Calu3 (cell line): ENCODE measurements at regions not wholly inside any gene's neighbourhood (a gene's known extent, or its start where the extent isn't known, plus 50 kb on each side); places are given as distances from the start of the nearest gene placed in this dataset.

Experiments used
- BruUV-seq: library from RNA; stranded (reverse); fragments of 400-500 nt; replicated peaks from 2 replicates; lab custom pipeline; 2021; lab: Mats Ljungman, UMichigan
- CTCF ChIA-PET: fragments of 300-600 bp; sonication (Branson Sonifier 250); formaldehyde crosslinking; loops from one replicate; lab custom pipeline; 2022; ENCODE audit warnings: antibody characterized with exemption; lab: Charles Lee
- DNase-seq: peaks from one replicate; pipeline ENCODE4 v3.0.0; 2022
- H3K27ac Mint-ChIP-seq: one replicate; pipeline ENCODE4 v1.8.0; 2022; ENCODE audit warnings: mixed read lengths; ENCODE audit not compliant: unreplicated experiment
- H3K27me3 Mint-ChIP-seq: one replicate; pipeline ENCODE4 v1.8.0; 2022; ENCODE audit warnings: mixed read lengths; ENCODE audit not compliant: unreplicated experiment
- H3K36me3 Mint-ChIP-seq: one replicate; pipeline ENCODE4 v1.8.0; 2022; ENCODE audit warnings: mild to moderate bottlenecking, moderate library complexity, mixed read lengths; ENCODE audit not compliant: insufficient read depth, unreplicated experiment
- H3K4me1 Mint-ChIP-seq: one replicate; pipeline ENCODE4 v1.8.0; 2022; ENCODE audit warnings: mild to moderate bottlenecking, low read depth, mixed read lengths; ENCODE audit not compliant: unreplicated experiment
- H3K4me3 Mint-ChIP-seq: one replicate; pipeline ENCODE4 v1.8.0; 2022; ENCODE audit warnings: mild to moderate bottlenecking, low read depth, moderate library complexity, mixed read lengths; ENCODE audit not compliant: unreplicated experiment
- H3K9me3 Mint-ChIP-seq: one replicate; pipeline ENCODE4 v1.8.0; 2022; ENCODE audit warnings: low read depth, mixed read lengths; ENCODE audit not compliant: unreplicated experiment
- intact Hi-C: fragments of 100-400 bp; cut with micrococcal nuclease; formaldehyde crosslinking; loops from one replicate; pipeline ENCODE4 v1.10.0; 2022; ENCODE audit not compliant: unreplicated experiment
- TF ChIP-seq, protein P1 (sequence below): fragments of 200-600 bp; IDR thresholded peaks from one replicate; pipeline ENCODE4 v1.8.0; 2022; ENCODE audit warnings: antibody characterized with exemption; ENCODE audit not compliant: unreplicated experiment

DNA sequence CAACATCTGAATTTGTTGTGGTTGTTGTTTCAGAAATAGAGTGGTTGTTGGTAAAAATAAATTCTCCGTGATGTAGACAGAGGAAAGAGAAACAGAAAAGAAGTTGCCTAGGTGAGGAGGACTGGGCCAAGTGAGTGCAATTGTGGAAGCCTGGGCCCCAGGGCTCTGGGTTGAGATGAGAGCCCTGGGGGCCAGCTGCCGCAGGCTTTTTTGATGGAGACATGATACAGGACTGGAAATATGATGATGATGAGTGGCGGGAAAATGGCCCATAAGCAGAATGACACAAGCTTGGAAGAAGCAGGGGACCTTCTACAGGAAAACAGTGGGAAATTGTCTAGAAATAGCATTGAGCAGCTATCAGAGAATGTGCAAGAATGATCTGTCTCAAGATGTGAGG lies 181.8 kb downstream of the TDRD15 start:
- H3K4me1 Mint-ChIP-seq = no peaks in the 10 kb centered on the region
- intact Hi-C loops = no loop called here
- CTCF ChIA-PET = no interaction called here
- H3K4me3 Mint-ChIP-seq = no peak overlapping the region
- H3K27me3 Mint-ChIP-seq = no peaks in the 10 kb centered on the region
- H3K27ac Mint-ChIP-seq = no peak overlapping the region
- H3K36me3 Mint-ChIP-seq = no peaks in the 10 kb centered on the region
- DNase-seq = no peak
- BruUV-seq = no TSS peak
- TF ChIP-seq, protein P1, sequence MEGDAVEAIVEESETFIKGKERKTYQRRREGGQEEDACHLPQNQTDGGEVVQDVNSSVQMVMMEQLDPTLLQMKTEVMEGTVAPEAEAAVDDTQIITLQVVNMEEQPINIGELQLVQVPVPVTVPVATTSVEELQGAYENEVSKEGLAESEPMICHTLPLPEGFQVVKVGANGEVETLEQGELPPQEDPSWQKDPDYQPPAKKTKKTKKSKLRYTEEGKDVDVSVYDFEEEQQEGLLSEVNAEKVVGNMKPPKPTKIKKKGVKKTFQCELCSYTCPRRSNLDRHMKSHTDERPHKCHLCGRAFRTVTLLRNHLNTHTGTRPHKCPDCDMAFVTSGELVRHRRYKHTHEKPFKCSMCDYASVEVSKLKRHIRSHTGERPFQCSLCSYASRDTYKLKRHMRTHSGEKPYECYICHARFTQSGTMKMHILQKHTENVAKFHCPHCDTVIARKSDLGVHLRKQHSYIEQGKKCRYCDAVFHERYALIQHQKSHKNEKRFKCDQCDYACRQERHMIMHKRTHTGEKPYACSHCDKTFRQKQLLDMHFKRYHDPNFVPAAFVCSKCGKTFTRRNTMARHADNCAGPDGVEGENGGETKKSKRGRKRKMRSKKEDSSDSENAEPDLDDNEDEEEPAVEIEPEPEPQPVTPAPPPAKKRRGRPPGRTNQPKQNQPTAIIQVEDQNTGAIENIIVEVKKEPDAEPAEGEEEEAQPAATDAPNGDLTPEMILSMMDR = no peak
- no peaks in the 10 kb centered on the region for H3K9me3 Mint-ChIP-seq

DNA sequence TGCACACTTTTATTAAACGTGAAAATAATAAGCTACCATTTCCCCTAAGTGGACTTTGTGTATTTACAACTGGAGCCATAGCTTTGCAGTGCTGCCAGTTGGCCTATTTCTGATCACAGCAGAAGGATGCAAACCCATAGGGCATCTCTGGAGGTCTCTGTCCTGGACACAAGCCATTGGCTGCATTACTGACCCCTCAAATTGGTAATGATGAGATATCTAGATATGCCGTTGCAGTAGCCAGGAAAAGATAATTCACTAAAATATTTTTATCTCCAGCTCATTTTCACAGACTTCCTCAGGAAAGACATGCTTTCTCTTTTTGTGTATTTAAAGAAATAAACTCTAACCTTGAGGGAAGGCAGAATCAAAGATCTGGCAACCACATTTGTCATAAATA lies 182.5 kb downstream of the TDRD15 start:
- CTCF ChIA-PET = no interaction called here
- H3K27me3 Mint-ChIP-seq = no peaks in the 10 kb centered on the region
- H3K4me3 Mint-ChIP-seq = no peak overlapping the region
- intact Hi-C loops = no loop called here
- H3K36me3 Mint-ChIP-seq = no peaks in the 10 kb centered on the region
- TF ChIP-seq, protein P1 = no peak
- no peak overlapping the region for H3K27ac Mint-ChIP-seq
- DNase-seq = no peak
- no TSS peak for BruUV-seq
- no peaks in the 10 kb centered on the region for H3K4me1 Mint-ChIP-seq
- H3K9me3 Mint-ChIP-seq = no peaks in the 10 kb centered on the region

DNA sequence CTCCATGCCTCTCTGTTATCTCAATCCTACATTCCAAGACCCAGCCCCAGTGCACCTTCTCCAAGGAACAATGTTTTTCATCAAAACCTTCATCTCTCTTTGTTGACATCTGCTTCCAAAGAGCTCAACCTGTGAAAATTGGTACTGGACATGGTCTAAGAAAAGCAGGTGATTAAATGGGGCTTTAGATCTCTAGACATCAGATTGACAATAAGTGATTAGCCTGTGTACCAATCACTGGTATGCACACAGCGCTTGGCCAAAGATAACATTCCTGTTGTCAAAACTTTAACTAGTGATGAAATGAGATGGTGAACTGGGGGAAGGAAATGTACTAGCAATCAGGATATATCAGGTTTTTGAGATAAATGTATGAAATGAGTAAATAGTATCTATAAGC lies 183.3 kb downstream of the TDRD15 start:
- intact Hi-C loops = no loop called here
- BruUV-seq = no TSS peak
- Mint-ChIP-seq H3K9me3 (no peaks in the 10 kb centered on the region), H3K27ac (no peak overlapping the region), H3K36me3 (no peaks in the 10 kb centered on the region), H3K27me3 (no peaks in the 10 kb centered on the region), H3K4me1 (no peaks in the 10 kb centered on the region), H3K4me3 (no peak overlapping the region)
- CTCF ChIA-PET = no interaction called here
- TF ChIP-seq, protein P1 = no peak
- DNase-seq = no peak

DNA sequence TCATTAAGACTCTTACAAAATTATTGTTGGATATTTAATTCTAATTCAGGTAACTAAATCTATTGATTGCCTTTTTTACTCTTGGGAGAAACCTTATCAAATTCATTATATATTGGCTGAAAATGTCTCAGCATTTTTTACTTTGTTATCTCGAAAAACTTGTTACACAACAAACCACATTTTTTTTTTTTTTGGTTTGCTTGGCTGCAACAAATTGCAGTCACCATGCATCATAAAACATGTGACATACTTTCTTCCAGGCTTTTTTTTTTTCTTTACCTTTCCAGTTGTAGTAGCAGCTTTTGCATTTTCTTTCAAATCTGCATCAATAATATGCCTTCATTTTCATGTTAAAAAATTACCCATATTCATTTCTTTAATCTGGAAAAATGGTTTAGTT lies 186.7 kb downstream of the TDRD15 start:
- Mint-ChIP-seq H3K9me3 (no peaks in the 10 kb centered on the region), H3K27ac (no peak overlapping the region), H3K27me3 (no peaks in the 10 kb centered on the region), H3K4me3 (no peak overlapping the region), H3K36me3 (no peaks in the 10 kb centered on the region), H3K4me1 (no peaks in the 10 kb centered on the region)
- DNase-seq = no peak
- CTCF ChIA-PET = no interaction called here
- no TSS peak for BruUV-seq
- intact Hi-C loops = no loop called here
- TF ChIP-seq, protein P1 = no peak
